HL-60 (cell line): ENCODE measurements at regions not wholly inside any gene's neighbourhood (a gene's known extent, or its start where the extent isn't known, plus 50 kb on each side); places are given as distances from the start of the nearest gene placed in this dataset.

Source experiments
- DNase-seq, 2 experiments: peaks; one replicate each; pipeline ENCODE4 v3.0.0-alpha.2; 2010 to 2020; ENCODE audit warnings: low read depth in 1 of 2, low spot score in 1 of 2
- H3K27ac ChIP-seq: fragments of 250-450 bp; sonication (Bioruptor Pico); replicated peaks from 2 replicates; pipeline ENCODE4 v1.5.1; 2020; ENCODE audit warnings: mild to moderate bottlenecking, moderate library complexity
- H3K27me3 ChIP-seq: fragments of 250-450 bp; sonication (Bioruptor Pico); 2 replicates; pipeline ENCODE4 v1.5.1; 2021; ENCODE audit warnings: mild to moderate bottlenecking, moderate library complexity; ENCODE audit not compliant: insufficient read depth, poor library complexity, severe bottlenecking
- H3K4me3 ChIP-seq: replicated peaks from 2 replicates; pipeline ENCODE4 v1.5.1; 2011; ENCODE audit warnings: mild to moderate bottlenecking, control low read depth, low read length; ENCODE audit not compliant: insufficient read depth
- GABPA ChIP-seq: IDR thresholded peaks from 2 replicates; pipeline ENCODE4 v1.6.1; 2012; ENCODE audit warnings: low read depth
- POLR2AphosphoS5 ChIP-seq: IDR thresholded peaks from 2 replicates; pipeline ENCODE4 v1.6.1; 2012; ENCODE audit warnings: low read depth
- SPI1 ChIP-seq: IDR thresholded peaks from 2 replicates; pipeline ENCODE4 v1.6.1; 2012; ENCODE audit warnings: low read depth, mild to moderate bottlenecking, borderline replicate concordance
- TF ChIP-seq, protein P1 (sequence below): IDR thresholded peaks from 2 replicates; pipeline ENCODE4 v1.6.1; 2012; ENCODE audit warnings: low read depth; ENCODE audit not compliant: insufficient replicate concordance
- TF ChIP-seq, protein P2 (sequence below): IDR thresholded peaks from one replicate; pipeline ENCODE4 v1.5.1; 2011; ENCODE audit warnings: low read length, control low read depth, inconsistent platforms; ENCODE audit not compliant: insufficient read depth

GRCh38 chr7:69411018-69411417 lies 187.3 kb upstream of the AUTS2 start:
- Histone ChIP-seq H3K27me3 (no peaks in the 10 kb centered on the region), H3K4me3 (no peak overlapping the region), H3K27ac (no peak overlapping the region)
- no peak for DNase-seq
- TF ChIP-seq, protein P1, sequence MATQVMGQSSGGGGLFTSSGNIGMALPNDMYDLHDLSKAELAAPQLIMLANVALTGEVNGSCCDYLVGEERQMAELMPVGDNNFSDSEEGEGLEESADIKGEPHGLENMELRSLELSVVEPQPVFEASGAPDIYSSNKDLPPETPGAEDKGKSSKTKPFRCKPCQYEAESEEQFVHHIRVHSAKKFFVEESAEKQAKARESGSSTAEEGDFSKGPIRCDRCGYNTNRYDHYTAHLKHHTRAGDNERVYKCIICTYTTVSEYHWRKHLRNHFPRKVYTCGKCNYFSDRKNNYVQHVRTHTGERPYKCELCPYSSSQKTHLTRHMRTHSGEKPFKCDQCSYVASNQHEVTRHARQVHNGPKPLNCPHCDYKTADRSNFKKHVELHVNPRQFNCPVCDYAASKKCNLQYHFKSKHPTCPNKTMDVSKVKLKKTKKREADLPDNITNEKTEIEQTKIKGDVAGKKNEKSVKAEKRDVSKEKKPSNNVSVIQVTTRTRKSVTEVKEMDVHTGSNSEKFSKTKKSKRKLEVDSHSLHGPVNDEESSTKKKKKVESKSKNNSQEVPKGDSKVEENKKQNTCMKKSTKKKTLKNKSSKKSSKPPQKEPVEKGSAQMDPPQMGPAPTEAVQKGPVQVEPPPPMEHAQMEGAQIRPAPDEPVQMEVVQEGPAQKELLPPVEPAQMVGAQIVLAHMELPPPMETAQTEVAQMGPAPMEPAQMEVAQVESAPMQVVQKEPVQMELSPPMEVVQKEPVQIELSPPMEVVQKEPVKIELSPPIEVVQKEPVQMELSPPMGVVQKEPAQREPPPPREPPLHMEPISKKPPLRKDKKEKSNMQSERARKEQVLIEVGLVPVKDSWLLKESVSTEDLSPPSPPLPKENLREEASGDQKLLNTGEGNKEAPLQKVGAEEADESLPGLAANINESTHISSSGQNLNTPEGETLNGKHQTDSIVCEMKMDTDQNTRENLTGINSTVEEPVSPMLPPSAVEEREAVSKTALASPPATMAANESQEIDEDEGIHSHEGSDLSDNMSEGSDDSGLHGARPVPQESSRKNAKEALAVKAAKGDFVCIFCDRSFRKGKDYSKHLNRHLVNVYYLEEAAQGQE: no peak
- TF ChIP-seq GABPA: no peak

DNA sequence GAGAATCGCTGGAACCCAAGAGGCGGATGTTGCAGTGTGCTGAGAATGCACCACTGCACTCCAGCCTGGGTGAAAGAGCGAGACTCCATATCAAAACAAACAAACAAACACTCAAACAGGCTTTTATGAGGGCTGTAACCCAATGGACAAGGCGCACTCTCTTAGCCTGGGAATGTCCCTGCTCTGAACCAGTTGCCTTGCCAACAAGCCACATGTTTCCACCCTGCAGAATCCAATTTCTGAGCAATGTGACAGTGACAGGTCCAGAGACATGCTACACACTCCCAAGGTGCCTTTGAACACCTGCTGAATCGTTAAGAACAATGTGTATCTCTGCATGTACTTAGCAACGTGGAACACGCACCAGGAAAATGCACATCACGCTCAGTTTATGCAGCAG lies 186.8 kb upstream of the AUTS2 start:
- H3K27me3 ChIP-seq: no peaks in the 10 kb centered on the region
- H3K4me3 ChIP-seq: no peak overlapping the region
- H3K27ac ChIP-seq: no peak overlapping the region
- no peak for TF ChIP-seq POLR2AphosphoS5
- TF ChIP-seq, protein P1: no peak
- no peak for TF ChIP-seq SPI1
- TF ChIP-seq, protein P2, sequence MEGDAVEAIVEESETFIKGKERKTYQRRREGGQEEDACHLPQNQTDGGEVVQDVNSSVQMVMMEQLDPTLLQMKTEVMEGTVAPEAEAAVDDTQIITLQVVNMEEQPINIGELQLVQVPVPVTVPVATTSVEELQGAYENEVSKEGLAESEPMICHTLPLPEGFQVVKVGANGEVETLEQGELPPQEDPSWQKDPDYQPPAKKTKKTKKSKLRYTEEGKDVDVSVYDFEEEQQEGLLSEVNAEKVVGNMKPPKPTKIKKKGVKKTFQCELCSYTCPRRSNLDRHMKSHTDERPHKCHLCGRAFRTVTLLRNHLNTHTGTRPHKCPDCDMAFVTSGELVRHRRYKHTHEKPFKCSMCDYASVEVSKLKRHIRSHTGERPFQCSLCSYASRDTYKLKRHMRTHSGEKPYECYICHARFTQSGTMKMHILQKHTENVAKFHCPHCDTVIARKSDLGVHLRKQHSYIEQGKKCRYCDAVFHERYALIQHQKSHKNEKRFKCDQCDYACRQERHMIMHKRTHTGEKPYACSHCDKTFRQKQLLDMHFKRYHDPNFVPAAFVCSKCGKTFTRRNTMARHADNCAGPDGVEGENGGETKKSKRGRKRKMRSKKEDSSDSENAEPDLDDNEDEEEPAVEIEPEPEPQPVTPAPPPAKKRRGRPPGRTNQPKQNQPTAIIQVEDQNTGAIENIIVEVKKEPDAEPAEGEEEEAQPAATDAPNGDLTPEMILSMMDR: no peak
- TF ChIP-seq GABPA: no peak
- DNase-seq: no peak

- H3K4me3 ChIP-seq: no peak overlapping the region
- TF ChIP-seq, protein P1: no peak
- TF ChIP-seq SPI1 (no peak), POLR2AphosphoS5 (no peak), GABPA (no peak)
- TF ChIP-seq, protein P2: no peak
- no peak overlapping the region for H3K27ac ChIP-seq
- H3K27me3 ChIP-seq: no peaks in the 10 kb centered on the region
- DNase-seq: peak in 1 of 2 experiments; percentile 53
Observed at GRCh38 chr7:69412331-69413146, 185.7 kb upstream of the AUTS2 start.
